ENCODE measurements at regions not wholly inside any gene's neighbourhood (a gene's known extent, or its start where the extent isn't known, plus 50 kb on each side); places are given as distances from the start of the nearest gene placed in this dataset.

- no peak overlapping the region for H3K9ac ChIP-seq (ENCODE audit: low read length)
- H3K9me2 ChIP-seq (ENCODE audit: low read depth, low read length): no peaks in the 10 kb centered on the region
- no peaks in the 10 kb centered on the region for H4K20me1 ChIP-seq (ENCODE audit: insufficient read depth, low read length)
- no peaks in the 10 kb centered on the region for H3F3A ChIP-seq (ENCODE audit: insufficient read depth, low read length)
- no peak overlapping the region for H3K27ac ChIP-seq (ENCODE audit: low read depth, low read length, poor library complexity, severe bottlenecking)
- TF ChIP-seq CTCF (IDR thresholded peaks at IDR 0.05; ENCODE audit: low read length) (no peak), EZH2 (IDR thresholded peaks at IDR 0.05; ENCODE audit: borderline replicate concordance, low read length) (no peak)
- no peaks in the 10 kb centered on the region for H3K36me3 ChIP-seq (ENCODE audit: insufficient read depth, low read length)
- H3K9me3 ChIP-seq (ENCODE audit: low read length): no peaks in the 10 kb centered on the region
- no peak overlapping the region for H2AFZ ChIP-seq (ENCODE audit: low read length)
- H3K27me3 ChIP-seq (ENCODE audit: insufficient read depth, low read length): no peaks in the 10 kb centered on the region
- H3K4me3 ChIP-seq (ENCODE audit: low read depth, low read length, poor library complexity, severe bottlenecking): no peak overlapping the region
- no peaks in the 10 kb centered on the region for H3K4me1 ChIP-seq (ENCODE audit: insufficient read depth, low read length, severe bottlenecking)
- no peaks in the 10 kb centered on the region for H3K79me2 ChIP-seq (ENCODE audit: insufficient read depth, low read length)
- H3K4me2 ChIP-seq (ENCODE audit: low read length): no peak overlapping the region
These were observed 177.3 kb upstream of the CCN2 start for GRCh38 chr6:132128424-132128823.

- no peak overlapping the region for H2AFZ ChIP-seq (ENCODE audit: low read length)
These were observed 175.0 kb upstream of the CCN2 start for GRCh38 chr6:132126150-132126549.

GRCh38 chr6:132122871-132123270, 171.7 kb upstream of the CCN2 start:
- Histone ChIP-seq H3K4me2 (ENCODE audit: low read length) (no peak overlapping the region), H3K4me1 (ENCODE audit: insufficient read depth, low read length, severe bottlenecking) (no peaks in the 10 kb centered on the region), H3F3A (ENCODE audit: insufficient read depth, low read length) (no peaks in the 10 kb centered on the region), H3K4me3 (ENCODE audit: low read depth, low read length, poor library complexity, severe bottlenecking) (no peak overlapping the region), H3K79me2 (ENCODE audit: insufficient read depth, low read length) (no peaks in the 10 kb centered on the region), H3K9me2 (ENCODE audit: low read depth, low read length) (no peaks in the 10 kb centered on the region), H3K27ac (ENCODE audit: low read depth, low read length, poor library complexity, severe bottlenecking) (no peak overlapping the region), H3K9ac (ENCODE audit: low read length) (no peak overlapping the region), H2AFZ (ENCODE audit: low read length) (no peak overlapping the region), H3K27me3 (ENCODE audit: insufficient read depth, low read length) (no peaks in the 10 kb centered on the region), H4K20me1 (ENCODE audit: insufficient read depth, low read length) (no peaks in the 10 kb centered on the region), H3K36me3 (ENCODE audit: insufficient read depth, low read length) (no peaks in the 10 kb centered on the region), H3K9me3 (ENCODE audit: low read length) (no peaks in the 10 kb centered on the region)
- TF ChIP-seq CTCF (IDR thresholded peaks at IDR 0.05; ENCODE audit: low read length) (no peak), EZH2 (IDR thresholded peaks at IDR 0.05; ENCODE audit: borderline replicate concordance, low read length) (no peak)

More at GRCh38 chr6:132126150-132126549, 175.0 kb upstream of the CCN2 start:
- H4K20me1 ChIP-seq (ENCODE audit: insufficient read depth, low read length): no peaks in the 10 kb centered on the region
- H3K9ac ChIP-seq (ENCODE audit: low read length): no peak overlapping the region
- H3F3A ChIP-seq (ENCODE audit: insufficient read depth, low read length): no peaks in the 10 kb centered on the region
- no peak overlapping the region for H3K27ac ChIP-seq (ENCODE audit: low read depth, low read length, poor library complexity, severe bottlenecking)
- TF ChIP-seq CTCF (IDR thresholded peaks at IDR 0.05; ENCODE audit: low read length): no peak
- H3K4me2 ChIP-seq (ENCODE audit: low read length): no peak overlapping the region
- no peaks in the 10 kb centered on the region for H3K36me3 ChIP-seq (ENCODE audit: insufficient read depth, low read length)
- no peaks in the 10 kb centered on the region for H3K9me3 ChIP-seq (ENCODE audit: low read length)
- H3K4me3 ChIP-seq (ENCODE audit: low read depth, low read length, poor library complexity, severe bottlenecking): no peak overlapping the region
- no peaks in the 10 kb centered on the region for H3K27me3 ChIP-seq (ENCODE audit: insufficient read depth, low read length)
- no peaks in the 10 kb centered on the region for H3K79me2 ChIP-seq (ENCODE audit: insufficient read depth, low read length)
- H3K9me2 ChIP-seq (ENCODE audit: low read depth, low read length): no peaks in the 10 kb centered on the region
- H3K4me1 ChIP-seq (ENCODE audit: insufficient read depth, low read length, severe bottlenecking): no peaks in the 10 kb centered on the region
